Testis (tissue), 2 donors: ENCODE measurements at regions not wholly inside any gene's neighbourhood (a gene's known extent, or its start where the extent isn't known, plus 50 kb on each side); places are given as distances from the start of the nearest gene placed in this dataset.

Experiments used
- DNase-seq: peaks from one replicate; pipeline ENCODE4 v3.0.0-alpha.2; 2019
- H3K27ac ChIP-seq, 2 donors: fragments of 200-600 bp; sonication (generic); one replicate each; pipeline ENCODE4 v1.5.1; 2019
- H3K27me3 ChIP-seq: fragments of 200-600 bp; sonication (generic); one replicate; pipeline ENCODE4 v1.5.1; 2019
- H3K36me3 ChIP-seq: fragments of 200-600 bp; sonication (generic); one replicate; pipeline ENCODE4 v1.5.1; 2017; ENCODE audit warnings: low read depth; ENCODE audit errors: missing control alignments
- H3K4me1 ChIP-seq: fragments of 200-600 bp; sonication (generic); one replicate; pipeline ENCODE4 v1.5.1; 2019
- H3K4me3 ChIP-seq, 2 donors: fragments of 200-600 bp; sonication (generic); one replicate each; pipeline ENCODE4 v1.5.1; 2017 to 2019
- H3K9me3 ChIP-seq: fragments of 200-600 bp; sonication (generic); one replicate; pipeline ENCODE4 v1.5.1; 2017
- CTCF ChIP-seq, 3 experiments: fragments of 450-650 bp in 2 of 3; fragments of 200-600 bp in 1 of 3; sonication (generic) in 1 of 3; IDR thresholded peaks; one replicate each; pipeline ENCODE4 v1.5.1; 2016 to 2019; ENCODE audit warnings: antibody characterized with exemption in 3 of 3, mild to moderate bottlenecking in 2 of 3, moderate library complexity in 1 of 3
- POLR2A ChIP-seq: fragments of 450-650 bp; IDR thresholded peaks from one replicate; pipeline ENCODE4 v1.6.1; 2017; ENCODE audit warnings: antibody characterized with exemption, mild to moderate bottlenecking, moderate library complexity
- WGBS, 2 donors: methylation state at CpG; one replicate each; pipeline ENCODE4 v1.1.5; 2018; 5-methylcytosine and 5-hydroxymethylcytosine counted together
- intact Hi-C: fragments of 100-400 bp; cut with DNase I; formaldehyde crosslinking; loops from one replicate; pipeline ENCODE4 v1.15.1; 2023; ENCODE audit warnings: low total_unique reads

GRCh38 chr5:68464424-68464823 lies 248.9 kb downstream of the PIK3R1 start:
- 84 to 91% methylated on average over 4 of the region's 4 CpGs for WGBS, 2 donors
- Histone ChIP-seq H3K9me3 (no peaks in the 10 kb centered on the region), H3K27ac (no peak overlapping the region), H3K27me3 (no peaks in the 10 kb centered on the region), H3K4me3 (no peak overlapping the region), H3K4me1 (peaks cover 11% of the 10 kb centered on the region), H3K36me3 (no peaks in the 10 kb centered on the region)
- DNase-seq = no peak
- intact Hi-C loops = no loop called here
- TF ChIP-seq POLR2A = no peak

DNA sequence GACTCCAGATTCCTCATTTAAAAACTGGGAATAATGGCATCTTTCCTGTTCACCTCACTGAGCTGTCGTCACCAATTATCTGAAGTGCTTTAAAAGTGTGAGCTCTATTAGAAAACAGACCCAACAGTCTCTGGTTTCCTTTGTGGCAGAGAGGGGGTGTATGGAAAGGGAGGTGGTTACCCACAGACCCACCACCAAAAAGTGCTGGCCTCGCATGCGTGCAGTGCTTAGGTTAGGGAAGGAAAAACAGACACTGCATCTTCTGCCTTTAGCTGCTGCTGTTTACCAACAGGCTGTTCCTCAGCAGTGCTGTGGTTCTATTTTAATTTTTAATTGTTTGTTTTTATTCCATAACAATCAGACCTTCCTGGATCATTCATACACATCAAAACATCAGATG lies 249.6 kb downstream of the PIK3R1 start:
- no peak for DNase-seq
- intact Hi-C loops = no loop called here
- H3K4me1 ChIP-seq = peaks cover 4% of the 10 kb centered on the region

GRCh38 chr5:68465934-68466551 lies 250.5 kb downstream of the PIK3R1 start:
- no peak for TF ChIP-seq CTCF (IDR thresholded peaks at IDR 0.05)
- no peak for TF ChIP-seq POLR2A
- Histone ChIP-seq H3K4me1 (no peaks in the 10 kb centered on the region), H3K27me3 (no peaks in the 10 kb centered on the region), H3K36me3 (no peaks in the 10 kb centered on the region), H3K27ac (no peak overlapping the region), H3K4me3 (no peak overlapping the region), H3K9me3 (no peaks in the 10 kb centered on the region)
- DNase-seq = no peak
- 77 to 79% methylated on average over 6 of the region's 6 CpGs for WGBS, 2 donors
- intact Hi-C loops = no loop called here

More for the DNA sequence above, 249.6 kb downstream of the PIK3R1 start:
- Histone ChIP-seq H3K27me3 (no peaks in the 10 kb centered on the region), H3K9me3 (no peaks in the 10 kb centered on the region), H3K36me3 (no peaks in the 10 kb centered on the region), H3K4me3 (no peak overlapping the region), H3K27ac (no peak overlapping the region)
- WGBS, 2 donors = 88 to 92% methylated on average over 3 of the region's 3 CpGs
- TF ChIP-seq CTCF (IDR thresholded peaks at IDR 0.05) (no peak), POLR2A (no peak)

- DNase-seq = no peak
- Histone ChIP-seq H3K27me3 (no peaks in the 10 kb centered on the region), H3K9me3 (no peaks in the 10 kb centered on the region), H3K36me3 (no peaks in the 10 kb centered on the region), H3K4me1 (no peaks in the 10 kb centered on the region), H3K4me3 (no peak overlapping the region), H3K27ac (no peak overlapping the region)
- 94 to 95% methylated on average over 2 of the region's 2 CpGs for WGBS, 2 donors
- TF ChIP-seq CTCF (IDR thresholded peaks at IDR 0.05) (no peak), POLR2A (no peak)
- intact Hi-C loops = no loop called here
Observed at GRCh38 chr5:68467208-68467607, 251.7 kb downstream of the PIK3R1 start.

GRCh38 chr5:68467794-68468193 lies 252.2 kb downstream of the PIK3R1 start:
- Histone ChIP-seq H3K27me3 (no peaks in the 10 kb centered on the region), H3K4me1 (no peaks in the 10 kb centered on the region), H3K4me3 (no peak overlapping the region), H3K36me3 (no peaks in the 10 kb centered on the region), H3K27ac (no peak overlapping the region), H3K9me3 (no peaks in the 10 kb centered on the region)
- TF ChIP-seq POLR2A = no peak
- no peak for TF ChIP-seq CTCF (IDR thresholded peaks at IDR 0.05)
- intact Hi-C loops = no loop called here
- DNase-seq = no peak
- 85 to 95% methylated on average over 2 of the region's 2 CpGs for WGBS, 2 donors
